ENCODE measurements at regions not wholly inside any gene's neighbourhood (a gene's known extent, or its start where the extent isn't known, plus 50 kb on each side); places are given as distances from the start of the nearest gene placed in this dataset.

GRCh38 chr13:97710797-97711196 lies 242.7 kb upstream of the IPO5 start:
- H3K27ac ChIP-seq = no peak overlapping the region
- TF ChIP-seq CTCF (IDR thresholded peaks at IDR 0.05) (no peak), ZFX (IDR thresholded peaks at IDR 0.05; ENCODE audit: borderline replicate concordance) (no peak)

DNA sequence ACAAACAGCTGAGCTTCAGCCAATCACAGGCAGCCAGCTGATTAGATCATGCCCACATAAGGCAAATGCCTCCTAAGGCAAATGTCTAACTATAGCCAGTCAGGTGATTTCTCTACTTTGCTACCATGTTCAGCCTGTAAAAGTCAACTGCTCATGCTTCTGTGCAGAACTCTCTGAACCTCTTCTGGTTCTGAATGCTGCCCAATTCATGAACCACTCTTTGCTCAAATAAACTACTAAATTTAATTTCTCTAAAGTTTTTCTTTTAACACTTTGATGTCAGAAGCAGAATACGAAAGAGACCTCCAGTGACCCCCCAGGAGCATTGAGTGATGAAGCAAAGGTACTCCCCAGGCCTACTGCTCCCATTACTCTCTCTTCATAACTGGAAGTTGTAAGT lies 240.7 kb upstream of the IPO5 start:
- TF ChIP-seq ZFX (IDR thresholded peaks at IDR 0.05; ENCODE audit: borderline replicate concordance) (no peak), CTCF (IDR thresholded peaks at IDR 0.05) (no peak)

GRCh38 chr13:97715763-97716162 lies 237.7 kb upstream of the IPO5 start:
- TF ChIP-seq ZFX (IDR thresholded peaks at IDR 0.05; ENCODE audit: borderline replicate concordance) = no peak
- H3K27ac ChIP-seq = no peak overlapping the region

More for the DNA sequence above, 240.7 kb upstream of the IPO5 start:
- H3K27ac ChIP-seq = no peak overlapping the region

DNA sequence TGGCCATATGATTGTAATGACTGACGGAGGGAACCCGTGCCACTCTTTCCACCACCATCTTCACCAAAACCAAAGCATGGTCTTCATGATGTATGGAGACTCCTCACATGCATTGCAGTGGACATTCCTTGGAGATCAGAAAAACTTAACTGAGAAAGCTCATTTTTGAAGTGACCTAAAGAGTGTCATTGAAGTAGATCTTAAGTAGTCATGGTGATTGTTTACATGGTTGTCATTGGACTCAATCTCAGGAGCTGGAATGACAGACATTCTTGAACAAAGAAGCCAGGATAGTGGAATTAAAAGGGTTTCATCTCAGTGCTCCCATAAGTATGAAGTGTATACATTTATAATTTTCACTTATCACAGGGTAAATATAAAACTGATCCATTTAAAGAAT lies 236.7 kb upstream of the IPO5 start:
- TF ChIP-seq ZFX (IDR thresholded peaks at IDR 0.05; ENCODE audit: borderline replicate concordance) (no peak), CTCF (IDR thresholded peaks at IDR 0.05) (no peak)
- H3K27ac ChIP-seq = no peak overlapping the region

- H3K27ac ChIP-seq = no peak overlapping the region
- TF ChIP-seq ZFX (IDR thresholded peaks at IDR 0.05; ENCODE audit: borderline replicate concordance) (no peak), CTCF (IDR thresholded peaks at IDR 0.05) (no peak)
These were observed 233.7 kb upstream of the IPO5 start for GRCh38 chr13:97719736-97720135.

GRCh38 chr13:97720896-97721295 lies 232.6 kb upstream of the IPO5 start:
- H3K27ac ChIP-seq = no peak overlapping the region
- TF ChIP-seq CTCF (IDR thresholded peaks at IDR 0.05) (no peak), ZFX (IDR thresholded peaks at IDR 0.05; ENCODE audit: borderline replicate concordance) (no peak)

DNA sequence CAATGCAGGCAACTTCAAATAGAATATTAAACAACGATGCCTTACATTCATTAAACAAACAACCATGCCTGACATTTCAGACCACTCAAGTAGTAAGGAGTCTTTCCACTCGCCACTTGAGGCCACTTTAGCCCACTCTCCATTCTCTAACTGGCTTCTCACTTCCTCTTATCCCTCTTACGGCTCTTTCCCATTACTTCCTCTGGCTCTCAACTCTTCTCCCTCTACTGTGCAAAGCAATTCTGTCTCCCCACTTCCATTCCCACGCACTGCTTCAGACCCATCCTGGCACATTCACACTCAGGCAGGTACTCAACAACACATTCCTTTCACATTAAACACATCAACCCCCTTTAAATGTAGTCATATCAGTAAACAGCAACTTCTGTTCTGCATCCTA lies 229.8 kb upstream of the IPO5 start:
- TF ChIP-seq CTCF (IDR thresholded peaks at IDR 0.05) (no peak), ZFX (IDR thresholded peaks at IDR 0.05; ENCODE audit: borderline replicate concordance) (no peak)
- H3K27ac ChIP-seq = no peak overlapping the region

DNA sequence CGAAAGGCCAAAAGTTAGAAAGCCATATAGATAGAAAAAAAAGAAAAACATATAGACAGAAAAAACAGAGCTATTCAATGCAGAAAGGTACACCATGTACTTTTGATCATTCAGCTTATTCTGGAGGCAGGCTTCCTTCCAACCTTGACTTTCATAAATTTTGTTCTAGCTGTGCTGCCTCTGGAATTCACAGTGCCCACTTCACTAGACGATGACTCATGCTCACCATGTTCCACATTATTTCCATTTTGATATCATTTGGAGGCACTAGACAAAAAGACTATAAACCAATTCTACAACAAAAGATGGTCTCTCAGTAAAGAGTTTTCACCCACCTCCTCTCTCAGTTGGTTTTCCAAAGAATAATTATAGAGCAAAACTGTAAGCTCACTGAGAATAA lies 229.0 kb upstream of the IPO5 start:
- no peak for TF ChIP-seq ZFX (IDR thresholded peaks at IDR 0.05; ENCODE audit: borderline replicate concordance)
- no peak for TF ChIP-seq CTCF (IDR thresholded peaks at IDR 0.05)
- no peak overlapping the region for H3K27ac ChIP-seq

Data from 22Rv1 (cell line).